DMS114 treated with DMSO at 0.1 percent for 48 hours (cell line): ENCODE measurements at regions not wholly inside any gene's neighbourhood (a gene's known extent, or its start where the extent isn't known, plus 50 kb on each side); places are given as distances from the start of the nearest gene placed in this dataset.

Source experiments
- DNase-seq: peaks from one replicate; lab custom pipeline; 2025; ENCODE audit not compliant: unreplicated experiment; lab: John Stamatoyannopoulos, UW

- no peak for DNase-seq
These were observed 148.3 kb upstream of the DTNBP1 start for GRCh38 chr6:15811107-15811506.

- DNase-seq = no peak
These were observed 147.8 kb upstream of the DTNBP1 start for GRCh38 chr6:15810618-15811017.

- no peak for DNase-seq
These were observed 146.5 kb upstream of the DTNBP1 start for GRCh38 chr6:15809367-15809766.

GRCh38 chr6:15804164-15805154 is 141.6 kb upstream of the DTNBP1 start:
- no peak for DNase-seq

- no peak for DNase-seq
These were observed 139.6 kb upstream of the DTNBP1 start for GRCh38 chr6:15802466-15802865.

GRCh38 chr6:15801912-15802311 is 139.1 kb upstream of the DTNBP1 start:
- no peak for DNase-seq

- no peak for DNase-seq
These were observed 138.2 kb upstream of the DTNBP1 start for GRCh38 chr6:15800841-15801617.

GRCh38 chr6:15798533-15799255 is 135.9 kb upstream of the DTNBP1 start:
- no peak for DNase-seq

- no peak for DNase-seq
These were observed 134.0 kb upstream of the DTNBP1 start for GRCh38 chr6:15796844-15797243.

- no peak for DNase-seq
These were observed 133.4 kb upstream of the DTNBP1 start for GRCh38 chr6:15796130-15796771.

- no peak for DNase-seq
These were observed 131.0 kb upstream of the DTNBP1 start for GRCh38 chr6:15793826-15794225.

GRCh38 chr6:15793288-15793687 is 130.5 kb upstream of the DTNBP1 start:
- DNase-seq = no peak

GRCh38 chr6:15792842-15793241 is 130.0 kb upstream of the DTNBP1 start:
- no peak for DNase-seq

GRCh38 chr6:15791448-15792181 is 128.8 kb upstream of the DTNBP1 start:
- no peak for DNase-seq

- no peak for DNase-seq
These were observed 127.3 kb upstream of the DTNBP1 start for GRCh38 chr6:15790116-15790515.

- no peak for DNase-seq
These were observed 124.0 kb upstream of the DTNBP1 start for GRCh38 chr6:15786846-15787245.

- no peak for DNase-seq
These were observed 120.7 kb upstream of the DTNBP1 start for GRCh38 chr6:15783484-15783883.

- no peak for DNase-seq
These were observed 119.1 kb upstream of the DTNBP1 start for GRCh38 chr6:15781890-15782289.

GRCh38 chr6:15781333-15781732 is 118.5 kb upstream of the DTNBP1 start:
- no peak for DNase-seq

GRCh38 chr6:15780437-15780836 is 117.6 kb upstream of the DTNBP1 start:
- DNase-seq = no peak
